ENCODE measurements at regions not wholly inside any gene's neighbourhood (a gene's known extent, or its start where the extent isn't known, plus 50 kb on each side); places are given as distances from the start of the nearest gene placed in this dataset.
"Not testable (repeated sequence)": the region's sequence is repeated elsewhere in the genome, so short reads cannot be mapped to it uniquely, and the experiment has no call there.

DNA sequence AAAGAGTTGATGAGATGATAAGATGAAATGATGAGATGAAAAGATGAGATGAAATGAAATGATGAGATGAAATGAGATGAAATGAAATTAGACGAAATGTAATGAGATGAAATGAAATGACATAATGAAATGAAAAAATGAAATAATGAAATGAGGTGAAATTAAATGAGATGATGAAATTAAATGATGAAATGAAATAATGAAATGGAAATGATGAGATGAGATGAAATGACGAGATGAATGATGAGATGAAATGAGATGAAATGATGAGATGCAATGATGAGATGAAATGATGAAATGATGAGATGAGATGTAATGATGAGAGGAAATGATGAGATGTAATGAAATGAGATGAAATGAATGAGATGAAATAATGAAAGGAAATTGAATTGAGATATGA lies 339.3 kb upstream of the PLGLB1 start:
- ATAC-seq: not testable (repeated sequence)

DNA sequence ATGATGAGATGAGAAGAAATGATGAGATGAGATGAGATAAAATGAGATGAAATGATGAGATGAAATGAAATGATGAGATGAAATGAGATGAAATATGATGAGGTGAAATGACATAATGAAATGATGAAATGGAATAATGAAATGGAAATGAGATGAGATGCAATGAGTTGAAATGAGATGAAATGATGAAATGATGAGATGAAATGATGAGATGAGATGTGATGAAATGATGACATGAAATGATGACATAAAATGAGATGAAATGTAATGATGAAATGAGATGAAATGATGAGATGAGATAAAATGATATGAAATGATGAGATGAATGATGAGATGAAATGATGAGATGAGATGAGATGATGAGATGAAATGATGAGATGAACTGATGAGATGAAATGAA lies 340.2 kb upstream of the PLGLB1 start:
- ATAC-seq: not testable (repeated sequence)

DNA sequence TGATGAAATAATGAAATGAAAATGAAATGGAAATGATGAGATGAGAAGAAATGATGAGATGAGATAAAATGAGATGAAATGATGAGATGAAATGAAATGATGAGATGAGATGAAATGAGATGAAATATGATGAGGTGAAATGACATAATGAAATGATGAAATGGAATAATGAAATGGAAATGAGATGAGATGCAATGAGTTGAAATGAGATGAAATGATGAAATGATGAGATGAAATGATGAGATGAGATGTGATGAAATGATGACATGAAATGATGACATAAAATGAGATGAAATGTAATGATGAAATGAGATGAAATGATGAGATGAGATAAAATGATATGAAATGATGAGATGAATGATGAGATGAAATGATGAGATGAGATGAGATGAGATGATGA lies 342.7 kb upstream of the PLGLB1 start:
- ATAC-seq: not testable (repeated sequence)

DNA sequence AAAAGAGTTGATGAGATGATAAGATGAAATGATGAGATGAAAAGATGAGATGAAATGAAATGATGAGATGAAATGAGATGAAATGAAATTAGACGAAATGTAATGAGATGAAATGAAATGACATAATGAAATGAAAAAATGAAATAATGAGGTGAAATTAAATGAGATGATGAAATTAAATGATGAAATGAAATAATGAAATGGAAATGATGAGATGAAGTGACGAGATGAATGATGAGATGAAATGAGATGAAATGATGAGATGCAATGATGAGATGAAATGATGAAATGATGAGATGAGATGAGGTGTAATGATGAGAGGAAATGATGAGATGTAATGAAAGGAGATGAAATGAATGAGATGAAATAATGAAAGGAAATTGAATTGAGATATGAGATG lies 343.4 kb upstream of the PLGLB1 start:
- ATAC-seq: not testable (repeated sequence)

DNA sequence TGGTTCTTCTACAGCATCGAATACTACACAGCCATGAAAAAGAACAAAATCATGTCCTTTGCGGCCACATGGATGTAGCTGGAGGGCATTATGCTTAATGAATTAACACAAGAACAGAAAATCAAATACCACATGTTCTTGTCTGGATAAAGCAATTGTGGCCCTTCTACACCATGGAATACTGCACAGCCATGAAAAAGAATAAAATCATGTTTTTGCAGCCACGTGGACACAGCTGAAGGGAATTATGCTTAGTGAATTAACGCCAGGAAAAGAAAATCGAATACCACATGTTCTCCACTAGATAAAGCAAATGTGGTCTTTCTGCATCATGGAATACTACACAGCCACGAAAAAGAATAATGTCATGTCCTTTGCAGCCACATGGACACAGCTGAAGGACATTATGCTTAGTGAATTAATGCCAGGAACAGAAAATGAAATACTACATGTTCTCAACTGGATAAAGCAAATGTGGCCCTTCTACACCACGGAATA lies 361.8 kb upstream of the PLGLB2 start:
- ATAC-seq: not testable (repeated sequence)

DNA sequence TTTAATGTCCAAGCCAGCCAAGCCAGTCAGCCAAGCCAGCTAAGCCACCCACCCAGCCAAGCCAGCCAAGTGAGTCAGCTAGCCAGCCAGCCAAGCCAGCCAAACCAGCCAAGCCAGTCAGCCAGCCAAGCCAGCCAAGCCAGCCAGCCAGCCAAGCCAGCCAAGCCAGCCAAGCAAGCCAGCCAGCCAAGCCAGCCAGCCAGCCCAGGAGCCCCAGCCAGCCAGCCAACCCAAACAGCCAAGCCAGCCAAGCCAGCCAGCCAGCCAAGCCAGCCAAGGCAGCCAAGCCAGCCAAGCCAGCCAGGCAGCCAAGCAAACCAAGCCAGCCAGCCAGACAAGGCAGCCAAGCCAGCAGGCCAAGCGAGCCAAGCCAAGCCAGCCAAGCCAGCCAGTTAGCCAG lies 352.1 kb upstream of the PLGLB2 start:
- not testable (repeated sequence) for ATAC-seq

DNA sequence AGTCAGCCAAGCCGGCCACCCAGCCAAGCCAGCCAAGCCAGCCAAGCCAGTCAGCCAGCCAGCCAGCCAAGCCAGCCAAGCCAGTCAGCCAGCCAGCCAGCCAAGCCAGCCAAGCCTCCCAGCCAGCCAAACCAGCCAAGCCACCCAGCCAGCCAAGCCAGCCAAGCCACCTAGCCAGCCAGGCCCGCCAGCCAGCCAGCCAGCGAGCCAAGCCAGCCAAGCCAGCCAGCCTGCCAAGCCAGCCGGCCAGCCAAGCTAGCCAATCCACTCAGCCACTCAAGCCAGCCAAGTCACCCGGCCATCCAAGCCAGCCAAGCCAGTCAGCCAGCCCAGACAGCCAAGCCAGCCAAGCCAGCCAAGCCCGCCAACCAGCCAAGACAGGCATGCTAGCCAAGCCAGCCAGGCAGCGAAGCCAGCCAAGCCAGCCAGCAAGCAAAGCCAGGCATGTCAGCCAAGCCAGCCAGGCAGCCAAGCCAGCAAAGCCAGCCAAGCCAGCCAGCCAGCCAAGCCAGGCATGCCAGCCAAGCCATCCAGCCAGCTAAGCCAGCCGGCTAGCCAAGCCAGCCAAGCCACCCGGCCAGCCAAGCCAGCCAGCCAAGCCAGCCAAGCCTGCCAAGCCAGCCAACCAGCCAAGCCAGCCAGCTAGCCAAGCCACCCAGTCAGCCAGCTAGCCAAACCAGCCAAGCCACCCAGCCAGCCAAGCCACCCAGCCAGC lies 351.2 kb upstream of the PLGLB2 start:
- not testable (repeated sequence) for ATAC-seq

DNA sequence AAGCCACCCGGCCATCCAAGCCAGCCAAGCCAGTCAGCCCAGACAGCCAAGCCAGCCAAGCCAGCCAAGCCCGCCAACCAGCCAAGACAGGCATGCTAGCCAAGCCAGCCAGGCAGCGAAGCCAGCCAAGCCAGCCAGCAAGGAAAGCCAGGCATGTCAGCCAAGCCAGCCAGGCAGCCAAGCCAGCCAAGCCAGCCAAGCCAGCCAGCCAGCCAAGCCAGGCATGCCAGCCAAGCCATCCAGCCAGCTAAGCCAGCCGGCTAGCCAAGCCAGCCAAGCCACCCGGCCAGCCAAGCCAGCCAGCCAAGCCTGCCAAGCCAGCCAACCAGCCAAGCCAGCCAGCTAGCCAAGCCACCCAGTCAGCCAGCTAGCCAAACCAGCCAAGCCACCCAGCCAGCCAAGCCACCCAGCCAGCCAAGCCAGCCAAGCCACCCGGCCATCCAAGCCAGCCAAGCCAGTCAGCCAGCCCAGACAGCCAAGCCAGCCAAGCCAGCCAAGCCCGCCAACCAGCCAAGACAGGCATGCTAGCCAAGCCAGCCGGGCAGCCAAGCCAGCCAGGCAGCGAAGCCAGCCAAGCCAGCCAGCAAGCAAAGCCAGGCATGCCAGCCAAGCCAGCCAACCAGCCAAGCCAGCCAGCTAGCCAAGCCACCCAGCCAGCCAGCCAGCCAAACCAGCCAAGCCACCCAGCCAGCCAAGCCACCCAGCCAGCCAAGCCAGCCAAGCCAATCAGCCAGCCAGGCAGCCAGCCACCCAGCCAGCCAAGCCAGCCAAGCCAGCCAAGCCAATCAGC lies 350.4 kb upstream of the PLGLB2 start:
- ATAC-seq: not testable (repeated sequence)

DNA sequence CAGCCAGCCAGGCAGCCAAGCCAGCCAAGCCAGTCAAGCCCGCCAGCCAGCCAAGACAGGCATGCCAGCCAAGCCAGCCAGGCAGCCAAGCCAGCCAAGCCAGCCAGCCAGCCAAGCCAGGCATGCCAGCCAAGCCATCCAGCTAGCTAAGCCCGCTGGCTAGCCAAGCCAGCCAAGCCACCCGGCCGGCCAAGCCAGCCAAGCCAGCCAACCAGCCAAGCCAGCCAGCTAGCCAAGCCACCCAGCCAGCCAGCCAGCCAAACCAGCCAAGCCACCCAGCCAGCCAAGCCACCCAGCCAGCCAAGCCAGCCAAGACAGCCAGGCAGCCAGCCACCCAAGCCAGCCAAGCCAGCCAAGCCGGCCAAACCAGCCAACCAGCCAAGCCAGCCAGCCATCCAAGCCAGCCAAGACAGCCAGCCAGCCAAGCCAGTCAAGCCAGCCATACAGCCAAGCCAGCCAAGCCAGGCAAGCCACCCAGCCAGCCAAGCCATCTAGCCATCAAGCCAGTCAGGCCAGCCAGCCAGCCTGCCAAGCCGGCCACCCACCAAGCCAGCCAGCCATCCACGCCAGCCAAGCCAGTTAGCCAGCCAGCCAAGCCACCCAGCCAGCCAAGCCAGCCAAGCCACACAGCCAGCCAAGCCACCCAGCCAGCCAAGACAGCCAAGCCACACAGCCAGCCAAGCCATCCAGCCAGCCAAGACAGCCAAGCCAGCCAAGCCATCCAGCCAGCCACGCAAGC lies 349.2 kb upstream of the PLGLB2 start:
- ATAC-seq: not testable (repeated sequence)

DNA sequence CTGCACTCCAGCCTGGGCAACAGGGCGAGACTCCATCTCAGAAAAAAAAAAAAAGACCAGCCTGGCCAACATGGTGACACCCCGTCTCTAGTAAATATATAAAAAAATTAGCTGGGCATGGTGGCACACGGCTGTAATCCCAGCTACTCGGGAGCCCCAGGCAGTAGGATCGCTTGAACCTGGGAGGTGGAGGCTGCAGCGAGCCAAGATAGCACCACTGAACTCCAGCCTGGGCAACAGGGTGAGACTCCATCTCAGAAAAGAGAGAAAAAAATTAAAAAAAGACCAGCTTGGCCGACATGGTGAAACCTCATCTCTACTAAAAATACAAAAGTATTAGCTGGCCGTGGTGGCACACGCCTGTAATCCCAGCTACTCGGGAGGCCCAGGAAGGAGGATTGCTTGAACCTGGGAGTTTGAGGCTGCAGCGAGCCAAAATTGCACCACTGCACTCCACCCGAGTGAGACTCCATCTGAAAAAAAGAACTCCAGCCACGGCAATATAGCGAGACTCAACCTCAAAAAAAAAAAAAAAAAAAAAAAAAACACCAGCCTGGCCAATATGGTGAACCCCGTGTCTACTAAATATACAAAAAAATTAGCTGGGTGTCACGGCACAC lies 346.1 kb upstream of the PLGLB2 start:
- no peak for ATAC-seq
- TF ChIP-seq ZFP3 (CRISPR knock-in tag; IDR thresholded peaks at IDR 0.05) (no peak), ZC3H10 (CRISPR knock-in tag; IDR thresholded peaks at IDR 0.05) (no peak), CSDC2 (CRISPR knock-in tag; IDR thresholded peaks at IDR 0.05) (no peak), ZNF8 (CRISPR knock-in tag; IDR thresholded peaks at IDR 0.05) (no peak), ARNTL (CRISPR knock-in tag; IDR thresholded peaks at IDR 0.05; ENCODE audit: borderline replicate concordance, low read depth) (no peak), TOX (CRISPR knock-in tag; IDR thresholded peaks at IDR 0.05; ENCODE audit: borderline replicate concordance) (no peak), PPARA (CRISPR knock-in tag; IDR thresholded peaks at IDR 0.05; ENCODE audit: borderline replicate concordance) (no peak), ZNF70 (CRISPR knock-in tag; IDR thresholded peaks at IDR 0.05) (no peak), SNAI2 (CRISPR knock-in tag; IDR thresholded peaks at IDR 0.05) (no peak), GLIS3 (CRISPR knock-in tag; IDR thresholded peaks at IDR 0.05) (no peak), OSR1 (CRISPR knock-in tag; IDR thresholded peaks at IDR 0.05) (no peak), ESRRG (CRISPR knock-in tag; IDR thresholded peaks at IDR 0.05) (no peak), ZNF565 (CRISPR knock-in tag; conservative IDR thresholded peaks at IDR 0.05; ENCODE audit: low read depth) (no peak), TCF4 (CRISPR knock-in tag; IDR thresholded peaks at IDR 0.05; ENCODE audit: borderline replicate concordance) (no peak)
- TF ChIP-seq, protein P1, sequence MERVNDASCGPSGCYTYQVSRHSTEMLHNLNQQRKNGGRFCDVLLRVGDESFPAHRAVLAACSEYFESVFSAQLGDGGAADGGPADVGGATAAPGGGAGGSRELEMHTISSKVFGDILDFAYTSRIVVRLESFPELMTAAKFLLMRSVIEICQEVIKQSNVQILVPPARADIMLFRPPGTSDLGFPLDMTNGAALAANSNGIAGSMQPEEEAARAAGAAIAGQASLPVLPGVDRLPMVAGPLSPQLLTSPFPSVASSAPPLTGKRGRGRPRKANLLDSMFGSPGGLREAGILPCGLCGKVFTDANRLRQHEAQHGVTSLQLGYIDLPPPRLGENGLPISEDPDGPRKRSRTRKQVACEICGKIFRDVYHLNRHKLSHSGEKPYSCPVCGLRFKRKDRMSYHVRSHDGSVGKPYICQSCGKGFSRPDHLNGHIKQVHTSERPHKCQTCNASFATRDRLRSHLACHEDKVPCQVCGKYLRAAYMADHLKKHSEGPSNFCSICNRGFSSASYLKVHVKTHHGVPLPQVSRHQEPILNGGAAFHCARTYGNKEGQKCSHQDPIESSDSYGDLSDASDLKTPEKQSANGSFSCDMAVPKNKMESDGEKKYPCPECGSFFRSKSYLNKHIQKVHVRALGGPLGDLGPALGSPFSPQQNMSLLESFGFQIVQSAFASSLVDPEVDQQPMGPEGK (CRISPR knock-in tag; IDR thresholded peaks at IDR 0.05; ENCODE audit: borderline replicate concordance): no peak
- TF ChIP-seq, protein P2, sequence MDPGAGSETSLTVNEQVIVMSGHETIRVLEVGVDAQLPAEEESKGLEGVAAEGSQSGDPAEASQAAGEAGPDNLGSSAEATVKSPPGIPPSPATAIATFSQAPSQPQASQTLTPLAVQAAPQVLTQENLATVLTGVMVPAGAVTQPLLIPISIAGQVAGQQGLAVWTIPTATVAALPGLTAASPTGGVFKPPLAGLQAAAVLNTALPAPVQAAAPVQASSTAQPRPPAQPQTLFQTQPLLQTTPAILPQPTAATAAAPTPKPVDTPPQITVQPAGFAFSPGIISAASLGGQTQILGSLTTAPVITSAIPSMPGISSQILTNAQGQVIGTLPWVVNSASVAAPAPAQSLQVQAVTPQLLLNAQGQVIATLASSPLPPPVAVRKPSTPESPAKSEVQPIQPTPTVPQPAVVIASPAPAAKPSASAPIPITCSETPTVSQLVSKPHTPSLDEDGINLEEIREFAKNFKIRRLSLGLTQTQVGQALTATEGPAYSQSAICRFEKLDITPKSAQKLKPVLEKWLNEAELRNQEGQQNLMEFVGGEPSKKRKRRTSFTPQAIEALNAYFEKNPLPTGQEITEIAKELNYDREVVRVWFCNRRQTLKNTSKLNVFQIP (CRISPR knock-in tag; IDR thresholded peaks at IDR 0.05; ENCODE audit: borderline replicate concordance, low read depth): no peak
- TF ChIP-seq, protein P3, sequence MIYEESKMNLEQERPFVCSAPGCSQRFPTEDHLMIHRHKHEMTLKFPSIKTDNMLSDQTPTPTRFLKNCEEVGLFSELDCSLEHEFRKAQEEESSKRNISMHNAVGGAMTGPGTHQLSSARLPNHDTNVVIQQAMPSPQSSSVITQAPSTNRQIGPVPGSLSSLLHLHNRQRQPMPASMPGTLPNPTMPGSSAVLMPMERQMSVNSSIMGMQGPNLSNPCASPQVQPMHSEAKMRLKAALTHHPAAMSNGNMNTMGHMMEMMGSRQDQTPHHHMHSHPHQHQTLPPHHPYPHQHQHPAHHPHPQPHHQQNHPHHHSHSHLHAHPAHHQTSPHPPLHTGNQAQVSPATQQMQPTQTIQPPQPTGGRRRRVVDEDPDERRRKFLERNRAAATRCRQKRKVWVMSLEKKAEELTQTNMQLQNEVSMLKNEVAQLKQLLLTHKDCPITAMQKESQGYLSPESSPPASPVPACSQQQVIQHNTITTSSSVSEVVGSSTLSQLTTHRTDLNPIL (CRISPR knock-in tag; IDR thresholded peaks at IDR 0.05; ENCODE audit: low read depth): no peak
- TF ChIP-seq, protein P4, sequence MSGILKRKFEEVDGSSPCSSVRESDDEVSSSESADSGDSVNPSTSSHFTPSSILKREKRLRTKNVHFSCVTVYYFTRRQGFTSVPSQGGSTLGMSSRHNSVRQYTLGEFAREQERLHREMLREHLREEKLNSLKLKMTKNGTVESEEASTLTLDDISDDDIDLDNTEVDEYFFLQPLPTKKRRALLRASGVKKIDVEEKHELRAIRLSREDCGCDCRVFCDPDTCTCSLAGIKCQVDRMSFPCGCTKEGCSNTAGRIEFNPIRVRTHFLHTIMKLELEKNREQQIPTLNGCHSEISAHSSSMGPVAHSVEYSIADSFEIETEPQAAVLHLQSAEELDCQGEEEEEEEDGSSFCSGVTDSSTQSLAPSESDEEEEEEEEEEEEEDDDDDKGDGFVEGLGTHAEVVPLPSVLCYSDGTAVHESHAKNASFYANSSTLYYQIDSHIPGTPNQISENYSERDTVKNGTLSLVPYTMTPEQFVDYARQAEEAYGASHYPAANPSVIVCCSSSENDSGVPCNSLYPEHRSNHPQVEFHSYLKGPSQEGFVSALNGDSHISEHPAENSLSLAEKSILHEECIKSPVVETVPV (CRISPR knock-in tag; IDR thresholded peaks at IDR 0.05): no peak

All from SK-N-SH treated with all-trans-retinoic acid at 6 μM for 48 hours (cell line).